Lower lobe of right lung (tissue), 2 donors: ENCODE measurements at regions not wholly inside any gene's neighbourhood (a gene's known extent, or its start where the extent isn't known, plus 50 kb on each side); places are given as distances from the start of the nearest gene placed in this dataset.

Experiments used
- ATAC-seq, 2 donors: fragments of 200-7000 bp; cut with Tn5 transposase; one replicate each; pipeline ENCODE4 v1.9.1; 2020 to 2022; ENCODE audit warnings: mild to moderate bottlenecking in 2 of 2, moderate library complexity in 2 of 2
- DNase-seq: peaks from one replicate; pipeline ENCODE4 v3.0.0-alpha.2; 2020
- H3K27ac ChIP-seq: fragments of 200-600 bp; one replicate; pipeline ENCODE4 v1.8.0; 2022
- H3K27me3 ChIP-seq: fragments of 200-600 bp; one replicate; pipeline ENCODE4 v1.8.0; 2022; ENCODE audit warnings: low read depth
- H3K36me3 ChIP-seq: fragments of 200-600 bp; one replicate; pipeline ENCODE4 v1.8.0; 2022; ENCODE audit warnings: mild to moderate bottlenecking
- H3K4me1 ChIP-seq: fragments of 200-600 bp; one replicate; pipeline ENCODE4 v1.8.0; 2022
- H3K4me3 ChIP-seq: fragments of 200-600 bp; one replicate; pipeline ENCODE4 v1.8.0; 2022; ENCODE audit warnings: mild to moderate bottlenecking
- H3K9me3 ChIP-seq: fragments of 200-600 bp; one replicate; pipeline ENCODE4 v1.8.0; 2022
- intact Hi-C: fragments of 100-400 bp; cut with DNase I; formaldehyde crosslinking; loops from one replicate; pipeline ENCODE4 v1.11.0; 2022
- TF ChIP-seq, protein P1 (sequence below): fragments of 200-600 bp; IDR thresholded peaks from one replicate; pipeline ENCODE4 v1.8.0; 2022; ENCODE audit warnings: antibody characterized with exemption, mild to moderate bottlenecking
- donor health status: DM: no; HTN: yes; CAD: no; lungs with severe emphysema.

DNA sequence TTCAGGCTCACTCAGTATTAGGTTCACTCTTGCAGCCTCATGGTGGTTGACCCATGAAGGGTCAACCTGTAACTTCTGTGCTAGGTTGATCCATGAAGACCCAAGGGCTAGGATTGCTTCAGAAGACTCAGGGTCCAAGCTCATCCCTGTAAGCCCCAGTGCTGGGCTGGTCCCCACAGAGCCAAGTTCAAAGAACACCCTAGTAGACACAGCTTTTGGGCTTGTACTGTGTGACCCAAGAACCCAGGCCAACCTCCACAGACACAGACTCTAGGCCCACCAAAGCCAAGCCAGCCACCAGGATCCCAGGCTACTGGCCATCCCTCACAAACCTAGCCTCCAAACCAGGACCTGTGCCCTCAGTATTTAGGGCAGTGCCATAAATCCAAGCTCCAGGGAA lies 1020.6 kb downstream of the SLC16A7 start:
- no peak overlapping the region for H3K27ac ChIP-seq
- DNase-seq (no peak), ATAC-seq (peak; percentile 16 to 21)
- no peaks in the 10 kb centered on the region for H3K36me3 ChIP-seq
- no peaks in the 10 kb centered on the region for H3K27me3 ChIP-seq
- H3K4me3 ChIP-seq: no peak overlapping the region
- TF ChIP-seq, protein P1, sequence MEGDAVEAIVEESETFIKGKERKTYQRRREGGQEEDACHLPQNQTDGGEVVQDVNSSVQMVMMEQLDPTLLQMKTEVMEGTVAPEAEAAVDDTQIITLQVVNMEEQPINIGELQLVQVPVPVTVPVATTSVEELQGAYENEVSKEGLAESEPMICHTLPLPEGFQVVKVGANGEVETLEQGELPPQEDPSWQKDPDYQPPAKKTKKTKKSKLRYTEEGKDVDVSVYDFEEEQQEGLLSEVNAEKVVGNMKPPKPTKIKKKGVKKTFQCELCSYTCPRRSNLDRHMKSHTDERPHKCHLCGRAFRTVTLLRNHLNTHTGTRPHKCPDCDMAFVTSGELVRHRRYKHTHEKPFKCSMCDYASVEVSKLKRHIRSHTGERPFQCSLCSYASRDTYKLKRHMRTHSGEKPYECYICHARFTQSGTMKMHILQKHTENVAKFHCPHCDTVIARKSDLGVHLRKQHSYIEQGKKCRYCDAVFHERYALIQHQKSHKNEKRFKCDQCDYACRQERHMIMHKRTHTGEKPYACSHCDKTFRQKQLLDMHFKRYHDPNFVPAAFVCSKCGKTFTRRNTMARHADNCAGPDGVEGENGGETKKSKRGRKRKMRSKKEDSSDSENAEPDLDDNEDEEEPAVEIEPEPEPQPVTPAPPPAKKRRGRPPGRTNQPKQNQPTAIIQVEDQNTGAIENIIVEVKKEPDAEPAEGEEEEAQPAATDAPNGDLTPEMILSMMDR: no peak
- H3K4me1 ChIP-seq: no peaks in the 10 kb centered on the region
- intact Hi-C loops: no loop called here
- no peaks in the 10 kb centered on the region for H3K9me3 ChIP-seq

DNA sequence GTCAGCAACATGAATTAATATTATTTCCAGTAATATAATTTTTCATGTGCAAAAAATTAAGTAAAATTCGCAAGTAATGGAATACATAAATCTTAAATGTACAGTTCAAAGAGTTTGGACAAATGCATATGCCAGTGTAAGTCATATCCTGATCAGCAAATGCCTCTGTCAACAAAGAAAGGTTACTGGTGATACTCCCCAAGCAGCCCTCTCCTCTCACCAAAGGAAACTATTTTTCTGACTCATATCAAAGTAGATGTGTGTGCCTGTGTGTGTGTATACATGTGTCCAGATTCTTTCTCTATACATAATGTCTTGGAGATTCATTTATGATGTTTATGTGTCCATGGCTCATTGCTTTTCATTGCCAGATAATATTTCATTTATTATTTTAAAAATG lies 1035.0 kb downstream of the SLC16A7 start:
- no peaks in the 10 kb centered on the region for H3K4me1 ChIP-seq
- H3K4me3 ChIP-seq: no peak overlapping the region
- H3K27me3 ChIP-seq: no peaks in the 10 kb centered on the region
- TF ChIP-seq, protein P1: no peak
- H3K27ac ChIP-seq: no peak overlapping the region
- DNase-seq (no peak), ATAC-seq (no peak)
- H3K9me3 ChIP-seq: no peaks in the 10 kb centered on the region
- intact Hi-C loops: no loop called here
- no peaks in the 10 kb centered on the region for H3K36me3 ChIP-seq

DNA sequence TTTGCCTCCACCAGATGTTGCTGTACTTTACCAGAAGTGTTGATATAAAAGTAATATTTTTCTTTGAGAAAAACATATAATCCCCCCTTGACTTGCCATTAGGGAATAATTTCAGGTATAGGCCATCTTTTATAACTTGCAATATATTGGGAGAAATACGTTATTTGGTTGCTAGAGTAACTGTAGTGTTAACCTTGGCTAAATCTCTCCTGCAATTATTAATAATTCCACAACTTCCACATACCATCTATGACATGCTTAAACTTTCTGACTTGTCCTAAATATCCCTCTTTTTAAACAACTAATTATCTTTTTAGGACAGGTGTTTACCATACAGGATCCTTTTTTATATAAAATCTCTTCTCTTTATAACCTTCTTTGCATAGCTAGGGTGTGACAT lies 1048.2 kb downstream of the SLC16A7 start:
- Histone ChIP-seq H3K27me3 (no peaks in the 10 kb centered on the region), H3K36me3 (no peaks in the 10 kb centered on the region), H3K4me3 (no peak overlapping the region), H3K4me1 (no peaks in the 10 kb centered on the region), H3K27ac (no peak overlapping the region), H3K9me3 (peaks cover 8% of the 10 kb centered on the region)
- no peak for DNase-seq
- no peak for ATAC-seq
- intact Hi-C loops: no loop called here
- TF ChIP-seq, protein P1: no peak

DNA sequence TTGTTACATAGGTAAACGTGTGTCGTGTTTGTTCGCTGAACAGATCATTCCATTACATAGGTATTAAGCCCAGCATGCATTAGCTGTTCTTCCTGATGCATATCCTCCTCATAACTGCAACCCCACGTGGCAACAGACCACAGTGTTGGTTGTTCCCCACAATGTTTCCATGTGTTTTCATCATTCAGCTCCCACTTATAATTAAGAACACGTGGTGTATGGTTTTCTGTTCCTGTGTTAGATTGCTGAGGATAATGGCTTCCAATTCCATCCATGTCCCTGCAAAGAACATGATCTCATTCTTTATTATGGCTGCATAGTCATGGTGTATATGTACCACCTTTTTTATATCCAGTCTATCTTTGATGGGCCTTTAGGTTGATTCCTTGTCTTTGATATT lies 1071.1 kb downstream of the SLC16A7 start:
- H3K27me3 ChIP-seq: no peaks in the 10 kb centered on the region
- TF ChIP-seq, protein P1: no peak
- no peak for ATAC-seq

DNA sequence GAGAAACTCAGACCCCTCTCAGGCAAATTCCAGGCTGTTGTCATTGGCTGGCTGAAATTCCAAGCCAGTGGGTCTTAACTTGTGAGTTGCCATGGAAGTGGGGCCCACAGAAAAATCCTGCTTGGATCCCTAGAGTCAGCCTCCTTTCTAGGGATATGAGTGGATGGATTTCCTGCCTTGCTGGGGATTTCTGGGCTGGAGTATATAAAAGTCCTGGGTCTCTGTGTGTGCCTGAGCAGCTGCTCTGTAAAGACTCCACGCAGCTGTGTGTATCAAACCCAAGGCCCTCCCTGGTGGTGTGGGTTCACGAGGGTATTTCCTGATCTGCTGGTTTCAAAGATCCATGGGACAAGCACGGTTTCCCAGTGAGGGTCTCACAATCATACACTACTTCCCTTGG lies 1077.1 kb downstream of the SLC16A7 start:
- Histone ChIP-seq H3K27ac (no peak overlapping the region), H3K4me3 (no peak overlapping the region), H3K27me3 (no peaks in the 10 kb centered on the region), H3K36me3 (no peaks in the 10 kb centered on the region), H3K4me1 (no peaks in the 10 kb centered on the region), H3K9me3 (no peaks in the 10 kb centered on the region)
- TF ChIP-seq, protein P1: no peak
- intact Hi-C loops: no loop called here
- ATAC-seq (no peak), DNase-seq (no peak)

More for the DNA sequence above, 1071.1 kb downstream of the SLC16A7 start:
- Histone ChIP-seq H3K36me3 (no peaks in the 10 kb centered on the region), H3K27ac (no peak overlapping the region), H3K4me1 (no peaks in the 10 kb centered on the region), H3K9me3 (no peaks in the 10 kb centered on the region), H3K4me3 (no peak overlapping the region)
- no peak for DNase-seq
- intact Hi-C loops: no loop called here
